ENCODE measurements at regions not wholly inside any gene's neighbourhood (a gene's known extent, or its start where the extent isn't known, plus 50 kb on each side); places are given as distances from the start of the nearest gene placed in this dataset.

GRCh38 chr3:188067932-188068331, 86.0 kb upstream of the LPP start:
- H3K9me3 ChIP-seq: no peaks in the 10 kb centered on the region
- ATAC-seq (no peak), DNase-seq (no peak)
- TF ChIP-seq, protein P1, sequence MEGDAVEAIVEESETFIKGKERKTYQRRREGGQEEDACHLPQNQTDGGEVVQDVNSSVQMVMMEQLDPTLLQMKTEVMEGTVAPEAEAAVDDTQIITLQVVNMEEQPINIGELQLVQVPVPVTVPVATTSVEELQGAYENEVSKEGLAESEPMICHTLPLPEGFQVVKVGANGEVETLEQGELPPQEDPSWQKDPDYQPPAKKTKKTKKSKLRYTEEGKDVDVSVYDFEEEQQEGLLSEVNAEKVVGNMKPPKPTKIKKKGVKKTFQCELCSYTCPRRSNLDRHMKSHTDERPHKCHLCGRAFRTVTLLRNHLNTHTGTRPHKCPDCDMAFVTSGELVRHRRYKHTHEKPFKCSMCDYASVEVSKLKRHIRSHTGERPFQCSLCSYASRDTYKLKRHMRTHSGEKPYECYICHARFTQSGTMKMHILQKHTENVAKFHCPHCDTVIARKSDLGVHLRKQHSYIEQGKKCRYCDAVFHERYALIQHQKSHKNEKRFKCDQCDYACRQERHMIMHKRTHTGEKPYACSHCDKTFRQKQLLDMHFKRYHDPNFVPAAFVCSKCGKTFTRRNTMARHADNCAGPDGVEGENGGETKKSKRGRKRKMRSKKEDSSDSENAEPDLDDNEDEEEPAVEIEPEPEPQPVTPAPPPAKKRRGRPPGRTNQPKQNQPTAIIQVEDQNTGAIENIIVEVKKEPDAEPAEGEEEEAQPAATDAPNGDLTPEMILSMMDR (IDR thresholded peaks at IDR 0.05): no peak
- no peak overlapping the region for H3K4me3 ChIP-seq
- intact Hi-C loops (cut with DNase I): no loop called here
- peaks cover 11% of the 10 kb centered on the region for H3K4me1 ChIP-seq
- H3K36me3 ChIP-seq: no peaks in the 10 kb centered on the region
- H3K27me3 ChIP-seq (ENCODE audit: low read depth): no peaks in the 10 kb centered on the region
- no peak overlapping the region for H3K27ac ChIP-seq

DNA sequence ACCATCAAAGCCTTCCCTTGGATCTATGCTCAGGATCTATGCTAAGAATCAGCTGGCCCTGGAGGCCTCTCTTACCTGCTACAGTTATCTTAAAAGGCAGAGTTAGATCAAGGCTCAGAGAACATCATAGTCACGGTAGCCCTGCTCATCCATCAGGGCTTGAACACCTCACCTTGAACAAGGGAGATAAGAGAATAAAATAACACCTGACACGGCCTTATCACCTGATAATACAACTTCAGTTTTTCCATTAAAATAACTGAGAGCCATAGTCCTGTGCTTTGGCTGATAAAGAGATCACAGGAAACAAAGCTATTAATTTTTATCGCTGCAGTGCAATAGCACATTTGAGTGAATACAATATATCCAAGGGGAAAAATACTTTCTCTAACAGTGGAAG, 85.6 kb upstream of the LPP start:
- intact Hi-C loops (cut with DNase I): no loop called here
- H3K27ac ChIP-seq: no peak overlapping the region
- H3K4me3 ChIP-seq: no peak overlapping the region
- H3K9me3 ChIP-seq: no peaks in the 10 kb centered on the region
- TF ChIP-seq, protein P1 (IDR thresholded peaks at IDR 0.05): no peak
- peaks cover 11% of the 10 kb centered on the region for H3K4me1 ChIP-seq
- no peak for ATAC-seq
- H3K36me3 ChIP-seq: no peaks in the 10 kb centered on the region
- H3K27me3 ChIP-seq (ENCODE audit: low read depth): no peaks in the 10 kb centered on the region
- no peak for DNase-seq

DNA sequence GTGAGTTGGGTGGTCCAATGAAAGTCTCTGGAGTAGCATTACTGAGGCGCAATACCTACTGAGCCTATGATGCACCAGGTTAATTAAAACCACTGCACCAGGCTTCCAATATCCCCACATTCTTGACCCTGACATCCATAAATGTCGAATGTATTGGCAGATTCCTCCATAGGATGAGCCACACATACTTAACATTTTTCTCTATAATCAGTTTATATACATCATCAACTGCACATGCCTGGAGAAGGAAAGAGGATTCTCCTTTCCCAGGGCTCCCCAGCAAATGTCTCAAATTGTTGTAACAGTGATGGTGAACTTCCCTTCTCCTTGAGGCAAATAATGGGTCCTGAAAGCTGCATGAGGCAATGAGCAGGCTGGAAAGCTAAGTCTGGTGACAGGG, 82.3 kb upstream of the LPP start:
- intact Hi-C loops (cut with DNase I): no loop called here
- no peaks in the 10 kb centered on the region for H3K27me3 ChIP-seq (ENCODE audit: low read depth)
- DNase-seq: no peak
- H3K36me3 ChIP-seq: no peaks in the 10 kb centered on the region
- no peaks in the 10 kb centered on the region for H3K9me3 ChIP-seq
- TF ChIP-seq, protein P1 (IDR thresholded peaks at IDR 0.05): no peak
- no peak overlapping the region for H3K4me3 ChIP-seq
- no peaks in the 10 kb centered on the region for H3K4me1 ChIP-seq
- ATAC-seq: no peak
- H3K27ac ChIP-seq: no peak overlapping the region

DNA sequence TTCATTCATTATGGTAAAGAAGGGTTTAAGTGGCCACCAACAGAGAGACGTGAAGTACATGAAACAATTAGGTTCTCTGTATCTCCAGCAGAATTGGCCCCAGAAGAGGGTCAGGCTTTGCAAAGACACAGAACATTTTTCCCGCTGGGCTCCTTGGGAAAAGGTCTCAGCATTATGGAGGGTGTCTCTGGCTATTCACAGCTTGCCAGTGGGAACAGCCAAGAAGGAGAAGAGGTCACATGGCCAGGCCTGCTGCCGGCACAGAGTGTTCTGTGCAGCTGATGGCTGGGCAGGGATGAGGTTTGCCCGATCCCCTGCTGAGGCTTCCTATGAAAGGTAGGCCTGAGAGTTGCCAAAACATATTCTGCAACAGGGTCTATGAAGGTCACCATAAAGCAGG, 77.8 kb upstream of the LPP start:
- DNase-seq (no peak), ATAC-seq (peak; percentile 51 to 60)
- H3K4me3 ChIP-seq: no peak overlapping the region
- peak overlapping the region; percentile 58 for H3K27ac ChIP-seq
- H3K9me3 ChIP-seq: no peaks in the 10 kb centered on the region
- no peaks in the 10 kb centered on the region for H3K27me3 ChIP-seq (ENCODE audit: low read depth)
- intact Hi-C loops (cut with DNase I): no loop called here
- H3K36me3 ChIP-seq: no peaks in the 10 kb centered on the region
- TF ChIP-seq, protein P1 (IDR thresholded peaks at IDR 0.05): no peak
- H3K4me1 ChIP-seq: no peaks in the 10 kb centered on the region

GRCh38 chr3:188077160-188077799, 76.7 kb upstream of the LPP start:
- Histone ChIP-seq H3K27ac (peak overlapping the region; percentile 58), H3K4me3 (no peak overlapping the region), H3K9me3 (no peaks in the 10 kb centered on the region), H3K36me3 (no peaks in the 10 kb centered on the region), H3K4me1 (no peaks in the 10 kb centered on the region), H3K27me3 (ENCODE audit: low read depth) (no peaks in the 10 kb centered on the region)
- no peak for DNase-seq
- peak; percentile 51 to 77 for ATAC-seq
- intact Hi-C loops (cut with DNase I): no loop called here
- TF ChIP-seq, protein P1 (IDR thresholded peaks at IDR 0.05): no peak

Data from lower lobe of right lung (tissue), 2 donors.